ENCODE measurements at regions not wholly inside any gene's neighbourhood (a gene's known extent, or its start where the extent isn't known, plus 50 kb on each side); places are given as distances from the start of the nearest gene placed in this dataset.

DNA sequence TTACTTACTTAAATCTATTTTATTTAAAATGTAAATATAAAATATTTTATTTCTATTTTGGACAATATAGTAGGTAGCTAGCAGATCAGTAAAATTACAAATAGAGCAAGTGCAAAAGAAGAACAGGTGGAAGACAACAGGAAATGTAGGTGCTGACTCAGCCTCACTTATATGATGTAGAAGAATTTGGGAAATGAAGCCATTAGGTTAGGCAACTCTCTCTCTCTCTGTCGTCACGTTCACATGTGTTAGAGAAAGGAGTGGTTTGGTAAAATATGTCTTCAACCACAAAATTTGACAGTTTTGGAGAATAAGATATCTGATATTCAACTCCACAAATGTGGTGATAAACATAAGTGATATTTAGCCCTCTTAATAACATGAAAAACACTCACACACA is 532.5 kb upstream of the KCNMB2 start:
- no peak for TF ChIP-seq TAF1 (IDR thresholded peaks at IDR 0.05; ENCODE audit: borderline replicate concordance, low read depth, low read length)
- no peak for DNase-seq (ENCODE audit: insufficient read length)
- FAIRE-seq = no peak

DNA sequence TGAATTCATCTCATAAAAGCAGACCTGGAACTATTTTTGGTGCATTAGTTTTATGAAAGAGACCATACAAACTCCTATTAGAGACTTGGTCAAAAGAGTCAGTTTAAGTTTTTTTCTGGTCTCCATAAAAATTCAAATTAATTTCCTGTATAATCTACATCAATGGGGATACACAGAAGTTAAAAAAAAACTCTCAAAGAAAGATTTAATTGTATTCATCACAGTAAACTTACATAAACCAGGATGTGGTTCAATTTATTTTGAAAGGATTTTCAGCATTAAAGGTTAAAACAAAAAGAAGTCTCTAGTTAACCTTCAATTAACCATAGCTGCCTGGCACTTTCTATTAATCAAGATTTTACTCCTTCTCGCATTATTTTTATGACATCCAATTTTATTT is 530.3 kb upstream of the KCNMB2 start:
- FAIRE-seq = no peak

DNA sequence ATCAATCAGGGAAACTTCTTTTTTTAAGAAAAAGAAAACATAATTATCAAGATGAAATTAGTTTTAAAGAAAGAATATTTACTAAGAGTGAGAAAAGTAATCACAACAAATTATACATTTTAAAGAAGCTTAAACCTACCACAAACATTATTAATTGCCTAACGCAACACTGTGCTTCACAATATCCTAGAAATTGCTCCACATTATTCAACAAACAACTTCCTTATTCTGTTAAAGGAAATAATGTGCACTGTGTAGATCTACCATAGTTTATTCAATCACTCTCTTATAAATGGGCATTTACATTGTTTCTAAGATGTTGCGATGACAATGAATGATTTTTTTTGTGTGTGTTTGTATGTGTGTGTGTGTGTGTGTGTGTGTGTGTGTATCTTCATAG is 525.9 kb upstream of the KCNMB2 start:
- TF ChIP-seq TAF1 (IDR thresholded peaks at IDR 0.05; ENCODE audit: borderline replicate concordance, low read depth, low read length) (no peak), POLR2A (IDR thresholded peaks at IDR 0.05; ENCODE audit: low read depth, low read length) (no peak), POLR2AphosphoS5 (IDR thresholded peaks at IDR 0.05; ENCODE audit: low read depth, low read length) (no peak)
- FAIRE-seq (no peak), DNase-seq (ENCODE audit: insufficient read length) (no peak)

More for the DNA sequence above, 530.3 kb upstream of the KCNMB2 start:
- TF ChIP-seq POLR2AphosphoS5 (IDR thresholded peaks at IDR 0.05; ENCODE audit: low read depth, low read length) = no peak
- no peak for TF ChIP-seq POLR2A (IDR thresholded peaks at IDR 0.05; ENCODE audit: low read depth, low read length)
- TF ChIP-seq TAF1 (IDR thresholded peaks at IDR 0.05; ENCODE audit: borderline replicate concordance, low read depth, low read length) = no peak
- no peak for DNase-seq (ENCODE audit: insufficient read length)

DNA sequence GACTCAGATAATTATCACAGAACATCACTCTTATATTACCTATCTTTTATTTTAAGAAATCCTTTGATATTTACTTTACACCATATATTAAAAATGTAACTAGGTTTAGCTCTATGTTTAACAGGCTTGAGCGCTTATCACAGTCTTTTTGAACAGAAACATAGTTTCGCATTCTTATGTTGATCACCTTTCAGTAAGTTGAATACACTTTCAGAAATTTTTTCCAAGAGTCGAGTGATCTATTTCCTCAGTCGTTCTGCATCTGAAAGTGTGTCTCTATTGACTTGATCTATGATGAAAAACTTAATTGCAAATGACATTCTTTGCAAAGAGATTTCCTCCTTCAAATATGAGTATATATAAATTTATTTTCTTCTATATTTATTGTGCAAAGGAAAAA is 516.6 kb upstream of the KCNMB2 start:
- no peak for TF ChIP-seq POLR2A (IDR thresholded peaks at IDR 0.05; ENCODE audit: low read depth, low read length)
- no peak for TF ChIP-seq POLR2AphosphoS5 (IDR thresholded peaks at IDR 0.05; ENCODE audit: low read depth, low read length)
- TF ChIP-seq TAF1 (IDR thresholded peaks at IDR 0.05; ENCODE audit: borderline replicate concordance, low read depth, low read length) = no peak
- no peak for DNase-seq (ENCODE audit: insufficient read length)
- no peak for FAIRE-seq

DNA sequence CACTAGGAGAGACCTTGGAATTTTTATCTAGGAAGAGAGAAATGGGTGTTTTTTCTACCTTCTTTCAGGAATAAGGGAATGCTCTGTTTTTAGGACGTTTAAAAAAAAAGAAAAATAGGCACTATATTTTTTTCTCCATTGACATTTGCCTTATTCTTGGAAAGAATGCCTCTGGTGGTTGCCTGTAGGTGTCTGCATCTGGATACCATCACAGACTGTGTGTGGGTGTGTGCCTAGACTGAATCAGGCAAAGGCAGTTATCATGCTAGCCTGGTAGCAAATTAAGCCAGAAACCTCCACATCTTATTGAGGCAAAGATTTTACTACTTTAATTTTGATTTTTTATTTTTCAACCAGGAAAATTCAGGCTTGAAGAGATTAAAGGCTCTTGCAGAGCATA is 513.6 kb upstream of the KCNMB2 start:
- no peak for TF ChIP-seq TAF1 (IDR thresholded peaks at IDR 0.05; ENCODE audit: borderline replicate concordance, low read depth, low read length)
- no peak for TF ChIP-seq POLR2AphosphoS5 (IDR thresholded peaks at IDR 0.05; ENCODE audit: low read depth, low read length)
- TF ChIP-seq POLR2A (IDR thresholded peaks at IDR 0.05; ENCODE audit: low read depth, low read length) = no peak
- DNase-seq (ENCODE audit: insufficient read length) (no peak), FAIRE-seq (no peak)

DNA sequence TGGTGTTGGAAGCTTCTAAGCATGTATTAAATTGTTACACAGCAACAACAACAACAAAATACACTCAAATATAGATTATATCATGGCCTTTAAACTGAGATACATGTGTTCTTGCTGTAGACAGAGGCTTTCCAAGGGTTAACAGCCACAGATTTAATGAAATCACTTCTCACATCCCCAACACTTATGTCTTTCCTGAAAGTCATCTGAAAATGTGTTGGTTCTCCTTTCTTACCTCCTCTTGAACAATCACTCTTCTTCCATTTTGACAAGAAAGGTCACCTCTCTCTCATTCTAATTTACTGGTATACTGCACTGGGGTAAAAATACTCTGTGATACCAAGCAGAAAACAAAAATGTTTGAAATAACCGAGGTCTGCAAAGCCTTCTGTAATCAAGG is 507.3 kb upstream of the KCNMB2 start:
- FAIRE-seq (no peak), DNase-seq (ENCODE audit: insufficient read length) (no peak)
- no peak for TF ChIP-seq POLR2AphosphoS5 (IDR thresholded peaks at IDR 0.05; ENCODE audit: low read depth, low read length)
- TF ChIP-seq POLR2A (IDR thresholded peaks at IDR 0.05; ENCODE audit: low read depth, low read length) = no peak
- no peak for TF ChIP-seq TAF1 (IDR thresholded peaks at IDR 0.05; ENCODE audit: borderline replicate concordance, low read depth, low read length)

DNA sequence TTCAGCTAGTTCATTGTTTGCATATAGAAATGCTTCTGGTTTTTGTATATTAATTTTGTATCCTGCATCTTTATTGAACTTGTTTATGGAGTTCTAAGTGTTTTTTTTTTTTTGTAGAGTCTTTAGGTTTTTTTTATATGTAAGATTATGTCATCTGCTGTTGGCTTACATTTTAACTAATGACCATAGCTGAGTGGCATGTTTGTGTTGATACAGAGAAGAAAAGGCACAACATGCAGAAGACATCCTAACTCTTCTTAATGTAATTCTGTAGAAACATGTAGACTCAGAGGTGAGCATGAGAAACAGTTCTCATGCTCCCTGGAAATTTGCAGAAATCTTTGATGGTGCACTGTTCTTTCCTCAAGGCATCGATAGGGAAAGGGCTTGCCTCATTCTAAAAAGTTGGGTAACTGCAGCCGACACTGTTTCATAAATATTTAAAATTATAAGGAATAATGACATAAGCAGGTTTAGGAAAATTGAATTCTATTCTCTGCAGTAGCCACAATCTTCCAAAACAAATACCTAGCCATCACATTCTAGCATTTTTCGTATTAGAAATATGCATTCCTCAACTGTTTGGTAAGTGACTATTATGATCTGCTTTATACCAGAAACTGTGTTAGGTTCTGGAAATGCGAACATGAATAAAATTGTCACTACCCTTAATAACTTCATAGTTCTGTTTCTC is 499.6 kb upstream of the KCNMB2 start:
- no peak for FAIRE-seq
- TF ChIP-seq POLR2A (IDR thresholded peaks at IDR 0.05; ENCODE audit: low read depth, low read length) (no peak), TAF1 (IDR thresholded peaks at IDR 0.05; ENCODE audit: borderline replicate concordance, low read depth, low read length) (no peak), POLR2AphosphoS5 (IDR thresholded peaks at IDR 0.05; ENCODE audit: low read depth, low read length) (no peak)
- DNase-seq (ENCODE audit: insufficient read length) = no peak

DNA sequence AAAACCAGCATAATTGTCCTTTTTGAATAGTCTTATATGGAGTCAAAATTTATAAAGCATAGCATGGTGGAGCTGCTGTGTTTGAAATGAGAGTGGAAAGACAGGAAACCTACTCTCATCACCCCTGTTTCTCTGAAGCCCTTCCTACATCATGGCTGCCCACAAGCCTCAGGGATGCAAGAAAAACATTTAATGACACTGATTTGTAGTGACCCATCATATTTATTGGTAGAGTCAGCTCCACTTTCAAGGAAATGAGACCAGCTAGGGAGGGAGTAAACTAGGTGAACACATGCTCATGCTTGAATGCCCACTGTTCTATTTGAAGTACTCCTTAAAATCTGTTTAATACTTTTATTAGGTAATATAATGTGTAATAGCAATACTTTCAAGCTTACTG is 494.3 kb upstream of the KCNMB2 start:
- FAIRE-seq = no peak
- no peak for TF ChIP-seq TAF1 (IDR thresholded peaks at IDR 0.05; ENCODE audit: borderline replicate concordance, low read depth, low read length)
- TF ChIP-seq POLR2A (IDR thresholded peaks at IDR 0.05; ENCODE audit: low read depth, low read length) = no peak
- TF ChIP-seq POLR2AphosphoS5 (IDR thresholded peaks at IDR 0.05; ENCODE audit: low read depth, low read length) = no peak
- no peak for DNase-seq (ENCODE audit: insufficient read length)

DNA sequence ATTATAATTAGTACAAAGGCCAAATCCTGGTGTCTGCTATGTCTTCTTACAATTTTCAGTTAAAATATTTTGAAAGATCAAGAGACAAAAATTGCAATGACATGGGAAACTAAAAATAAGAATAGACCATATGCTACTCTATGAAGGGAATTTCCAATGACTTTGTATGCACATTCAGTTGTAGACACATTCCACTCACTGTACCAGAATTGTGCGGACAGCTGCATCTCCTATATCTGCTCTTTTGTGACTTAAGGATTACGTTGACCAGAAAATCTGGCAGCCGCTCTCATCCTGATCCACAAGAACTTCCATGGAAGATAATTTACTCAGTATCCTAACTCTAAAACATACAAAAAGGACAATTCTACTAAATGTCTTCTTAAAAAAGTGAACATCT is 493.9 kb upstream of the KCNMB2 start:
- FAIRE-seq (no peak), DNase-seq (ENCODE audit: insufficient read length) (no peak)
- no peak for TF ChIP-seq POLR2A (IDR thresholded peaks at IDR 0.05; ENCODE audit: low read depth, low read length)
- TF ChIP-seq POLR2AphosphoS5 (IDR thresholded peaks at IDR 0.05; ENCODE audit: low read depth, low read length) = no peak
- TF ChIP-seq TAF1 (IDR thresholded peaks at IDR 0.05; ENCODE audit: borderline replicate concordance, low read depth, low read length) = no peak

DNA sequence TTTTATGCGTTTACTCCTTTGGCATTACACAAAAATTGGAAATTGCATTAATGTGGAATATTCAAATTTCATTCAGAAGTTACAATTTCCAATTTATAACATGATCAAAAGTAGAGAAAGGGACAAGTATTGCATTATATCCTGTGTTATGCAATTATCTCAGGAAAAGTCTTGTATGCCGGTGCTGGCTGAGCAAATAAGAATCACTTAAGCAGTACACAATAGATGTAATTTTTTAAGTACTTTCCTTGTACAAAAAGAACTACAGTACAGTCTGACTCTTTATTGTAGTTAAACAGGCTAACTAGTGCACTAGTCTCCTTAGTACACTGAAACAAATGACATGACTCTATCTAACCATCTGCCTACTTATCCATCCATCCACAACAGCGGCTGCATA is 493.2 kb upstream of the KCNMB2 start:
- TF ChIP-seq POLR2AphosphoS5 (IDR thresholded peaks at IDR 0.05; ENCODE audit: low read depth, low read length) (no peak), POLR2A (IDR thresholded peaks at IDR 0.05; ENCODE audit: low read depth, low read length) (no peak), TAF1 (IDR thresholded peaks at IDR 0.05; ENCODE audit: borderline replicate concordance, low read depth, low read length) (no peak)
- DNase-seq (ENCODE audit: insufficient read length) = no peak
- no peak for FAIRE-seq

DNA sequence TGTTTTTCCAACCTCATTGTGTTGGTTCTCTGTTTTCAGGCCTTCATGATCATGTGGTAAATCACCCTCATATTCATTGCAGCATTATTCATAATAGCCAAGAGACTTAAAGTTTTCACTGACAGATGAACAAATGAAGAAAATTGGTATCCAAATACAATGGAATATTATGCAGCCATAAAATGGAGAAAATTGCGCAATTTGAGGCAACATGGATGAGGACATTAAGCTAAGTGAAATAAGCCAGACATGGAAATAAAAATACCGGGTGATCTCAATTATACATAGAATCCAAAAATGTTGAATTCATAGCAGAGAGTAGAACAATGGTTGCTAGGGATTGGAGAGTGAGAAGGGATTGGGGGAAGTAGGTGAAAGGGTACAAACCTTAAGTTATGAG is 491.9 kb upstream of the KCNMB2 start:
- DNase-seq (ENCODE audit: insufficient read length) = no peak
- TF ChIP-seq POLR2A (IDR thresholded peaks at IDR 0.05; ENCODE audit: low read depth, low read length) (no peak), POLR2AphosphoS5 (IDR thresholded peaks at IDR 0.05; ENCODE audit: low read depth, low read length) (no peak), TAF1 (IDR thresholded peaks at IDR 0.05; ENCODE audit: borderline replicate concordance, low read depth, low read length) (no peak)
- no peak for FAIRE-seq

DNA sequence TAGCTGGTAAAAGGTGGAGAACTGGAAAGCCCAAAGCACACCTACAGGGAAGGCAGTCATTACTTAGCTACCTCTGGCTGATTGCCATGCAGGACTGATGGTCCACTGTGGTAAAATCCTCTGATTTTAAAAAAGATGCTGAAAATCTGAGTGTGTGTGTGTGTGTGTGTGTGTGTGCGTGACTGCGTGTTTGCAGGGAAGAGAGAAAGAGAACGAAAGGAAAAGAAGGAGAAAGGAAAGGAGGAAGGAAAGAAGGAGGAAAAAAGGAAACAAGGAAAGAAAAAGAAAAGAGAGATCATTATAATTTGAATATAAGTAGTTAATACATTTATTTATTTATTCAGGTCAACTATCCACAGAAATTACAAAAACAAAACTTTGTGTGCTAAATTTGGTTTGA is 488.7 kb upstream of the KCNMB2 start:
- TF ChIP-seq POLR2A (IDR thresholded peaks at IDR 0.05; ENCODE audit: low read depth, low read length) = no peak
- no peak for TF ChIP-seq POLR2AphosphoS5 (IDR thresholded peaks at IDR 0.05; ENCODE audit: low read depth, low read length)
- DNase-seq (ENCODE audit: insufficient read length) (no peak), FAIRE-seq (no peak)

DNA sequence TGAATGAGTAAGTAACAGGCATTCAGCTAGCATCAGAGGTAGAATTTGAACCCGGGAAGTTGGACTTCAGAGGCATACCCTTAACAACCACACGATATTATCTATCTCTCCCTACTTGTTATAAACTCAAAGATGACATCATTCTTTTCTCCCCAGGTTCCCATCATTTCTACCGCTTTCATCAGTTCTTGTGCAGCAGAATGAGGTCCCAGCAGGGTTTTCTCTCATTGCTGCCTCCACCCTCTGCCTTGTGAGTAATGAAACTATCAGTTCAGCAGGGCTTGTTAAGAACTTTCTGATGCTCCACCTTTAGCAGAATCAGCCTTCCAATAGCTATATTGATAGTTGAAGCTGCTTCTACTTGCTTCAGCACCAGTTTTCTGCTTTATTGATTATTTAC is 487.5 kb upstream of the KCNMB2 start:
- DNase-seq (ENCODE audit: insufficient read length) (no peak), FAIRE-seq (no peak)
- TF ChIP-seq POLR2AphosphoS5 (IDR thresholded peaks at IDR 0.05; ENCODE audit: low read depth, low read length) (no peak), TAF1 (IDR thresholded peaks at IDR 0.05; ENCODE audit: borderline replicate concordance, low read depth, low read length) (no peak)
